HCT116 (cell line): ENCODE measurements at regions not wholly inside any gene's neighbourhood (a gene's known extent, or its start where the extent isn't known, plus 50 kb on each side); places are given as distances from the start of the nearest gene placed in this dataset.

Experiments used
- ATAC-seq: fragments of 200-7000 bp; cut with Tn5 transposase; 2 replicates; pipeline ENCODE4 v1.9.1; 2020; ENCODE audit warnings: mild to moderate bottlenecking, moderate library complexity
- BruUV-seq: library from RNA; stranded (reverse); fragments of 400-500 nt; replicated peaks from 2 replicates; lab custom pipeline; 2021; lab: Mats Ljungman, UMichigan
- CTCF ChIA-PET: fragments of 300-600 bp; sonication (Branson Sonifier 250); formaldehyde crosslinking; loops from one replicate; lab custom pipeline; 2021; ENCODE audit warnings: antibody characterized with exemption; lab: Charles Lee
- POLR2A ChIA-PET: fragments of 300-600, 350-600 bp; sonication (Branson Sonifier 250); formaldehyde crosslinking; loops from one replicate; lab custom pipeline; 2021; ENCODE audit warnings: antibody characterized with exemption; lab: Charles Lee
- RAD21 ChIA-PET, 2 experiments: fragments of 300-600 bp; sonication (Branson Sonifier 250); formaldehyde crosslinking; loops; one replicate each; lab custom pipeline; 2023; ENCODE audit warnings: low total read pairs in 2 of 2; ENCODE audit not compliant: uncharacterized antibody in 2 of 2, unreplicated experiment in 2 of 2, low non-redundant PET in 1 of 2; lab: Charles Lee
- DNase-seq: peaks from one replicate; pipeline ENCODE4 v3.0.0-alpha.2; 2010; ENCODE audit warnings: low read depth, low spot score
- H2AFZ ChIP-seq: fragments of 200-600 bp; shearing (Covaris generic), sonication (generic); 2 replicates; pipeline ENCODE4 v1.6.1; 2017; ENCODE audit warnings: low read depth, mixed run types, mixed read lengths, antibody characterized with exemption, low read length; ENCODE audit not compliant: poor library complexity, severe bottlenecking
- H3K27ac ChIP-seq: 2 replicates; pipeline ENCODE4 v1.5.1; 2012; ENCODE audit warnings: low read depth, low read length
- H3K27me3 ChIP-seq: fragments of 200-600 bp; sonication (generic); 2 replicates; pipeline ENCODE4 v1.6.1; 2016; ENCODE audit warnings: mixed run types, low read length, mixed read lengths; ENCODE audit not compliant: insufficient read depth
- H3K36me3 ChIP-seq, 2 experiments: fragments of 200-500 bp in 1 of 2; fragments of 200-600 bp in 1 of 2; sonication (Bioruptor generic) in 1 of 2; sonication (generic) in 1 of 2; 2 replicates each; pipeline versions ENCODE4 v1.5.1 to v1.6.1; 2014 to 2016; ENCODE audit warnings: low read length in 2 of 2, inconsistent platforms in 1 of 2, mixed read lengths in 1 of 2, mixed run types in 1 of 2; ENCODE audit not compliant: insufficient read depth in 2 of 2, control insufficient read depth in 1 of 2
- H3K4me1 ChIP-seq, 2 experiments: fragments of 200-600 bp in 1 of 2; sonication (generic) in 1 of 2; 2 replicates each; pipeline versions ENCODE4 v1.5.1 to v1.6.1; 2012 to 2017; ENCODE audit warnings: low read length in 2 of 2, inconsistent platforms in 1 of 2, mild to moderate bottlenecking in 1 of 2, mixed read lengths in 1 of 2, mixed run types in 1 of 2, moderate library complexity in 1 of 2; ENCODE audit not compliant: insufficient read depth in 2 of 2, control insufficient read depth in 1 of 2
- H3K4me2 ChIP-seq: fragments of 200-600 bp; sonication (generic); 2 replicates; pipeline ENCODE4 v1.6.1; 2017; ENCODE audit warnings: mixed run types, low read length, mixed read lengths
- H3K4me3 ChIP-seq, 2 experiments: fragments of 200-600 bp in 1 of 2; sonication (generic) in 1 of 2; replicated peaks in 1 of 2; 2 replicates each; pipeline ENCODE4 v1.5.1; 2011 to 2016; ENCODE audit warnings: low read length in 2 of 2, control low read depth in 1 of 2, low read depth in 1 of 2, mild to moderate bottlenecking in 1 of 2, mixed read lengths in 1 of 2, mixed run types in 1 of 2
- H3K79me2 ChIP-seq: fragments of 200-600 bp; sonication (generic); 2 replicates; pipeline ENCODE4 v1.6.1; 2017; ENCODE audit warnings: mild to moderate bottlenecking, mixed run types, low read length, moderate library complexity, mixed read lengths; ENCODE audit not compliant: insufficient read depth
- H3K9ac ChIP-seq: fragments of 200-600 bp; sonication (generic); 2 replicates; pipeline ENCODE4 v1.6.1; 2016; ENCODE audit warnings: low read length, mixed read lengths
- H3K9me2 ChIP-seq: fragments of 200-600 bp; sonication (generic), shearing (Covaris generic); 2 replicates; pipeline ENCODE4 v1.6.1; 2017; ENCODE audit warnings: mixed run types, mild to moderate bottlenecking, moderate library complexity; ENCODE audit not compliant: insufficient read depth
- H3K9me3 ChIP-seq, 2 experiments: fragments of 200-500 bp in 1 of 2; fragments of 200-600 bp in 1 of 2; sonication (Bioruptor generic) in 1 of 2; sonication (generic) in 1 of 2; 2 replicates each; pipeline ENCODE4 v1.6.1; 2014 to 2017; ENCODE audit warnings: low read length in 2 of 2, mixed read lengths in 2 of 2, inconsistent platforms in 1 of 2, low read depth in 1 of 2, mild to moderate bottlenecking in 1 of 2, mixed run types in 1 of 2, moderate library complexity in 1 of 2; ENCODE audit not compliant: control insufficient read depth in 1 of 2, insufficient read depth in 1 of 2
- H4K20me1 ChIP-seq: fragments of 200-600 bp; sonication (generic), shearing (Covaris generic); 2 replicates; pipeline ENCODE4 v1.6.1; 2017; ENCODE audit warnings: mixed run types, mild to moderate bottlenecking, moderate library complexity; ENCODE audit not compliant: insufficient read depth
- CBX3 ChIP-seq: IDR thresholded peaks from 2 replicates; pipeline ENCODE4 v1.6.1; 2012; ENCODE audit warnings: low read depth
- CEBPB ChIP-seq: IDR thresholded peaks from 2 replicates; pipeline ENCODE4 v1.6.1; 2012; ENCODE audit warnings: low read depth
- EGR1 ChIP-seq: IDR thresholded peaks from 2 replicates; pipeline ENCODE4 v1.6.1; 2012; ENCODE audit warnings: low read depth
- EZH2 ChIP-seq: fragments of 200-600 bp; sonication (generic); IDR thresholded peaks from 2 replicates; pipeline ENCODE4 v1.6.1; 2017; ENCODE audit warnings: antibody characterized with exemption, mixed run types
- EZH2phosphoT487 ChIP-seq: fragments of 200-600 bp; IDR thresholded peaks from 2 replicates; pipeline ENCODE4 v1.6.1; 2018; ENCODE audit warnings: antibody characterized with exemption, borderline replicate concordance
- FOSL1 ChIP-seq: IDR thresholded peaks from 2 replicates; pipeline ENCODE4 v1.6.1; 2012; ENCODE audit warnings: low read depth
- JUND ChIP-seq: IDR thresholded peaks from 2 replicates; pipeline ENCODE4 v1.6.1; 2012
- POLR2A ChIP-seq: IDR thresholded peaks from 2 replicates; pipeline ENCODE4 v1.7.0; 2011; ENCODE audit warnings: borderline replicate concordance; ENCODE audit not compliant: insufficient read depth, insufficient read length; ENCODE audit errors: extremely low read depth
- POLR2AphosphoS5 ChIP-seq: IDR thresholded peaks from 2 replicates; pipeline ENCODE4 v1.6.1; 2011; ENCODE audit warnings: mild to moderate bottlenecking, low read depth, low read length, moderate library complexity
- RAD21 ChIP-seq: IDR thresholded peaks from 2 replicates; pipeline ENCODE4 v1.6.1; 2012; ENCODE audit warnings: low read depth, mild to moderate bottlenecking
- YY1 ChIP-seq: IDR thresholded peaks from 2 replicates; pipeline ENCODE4 v1.6.1; 2011; ENCODE audit warnings: low read length, low read depth, moderate library complexity, mild to moderate bottlenecking; ENCODE audit not compliant: insufficient replicate concordance; ENCODE audit errors: extremely low read depth
- ZFX ChIP-seq: fragments of 450-650 bp; IDR thresholded peaks from 2 replicates; pipeline ENCODE4 v1.6.1; 2017
- intact Hi-C: fragments of 100-400 bp; cut with micrococcal nuclease; formaldehyde crosslinking; loops from 2 replicates; pipeline ENCODE4 v1.10.0; 2022
- TF ChIP-seq, protein P1 (sequence below), 3 experiments: fragments of 200-600 bp in 1 of 3; sonication (generic) in 1 of 3; IDR thresholded peaks in 2 of 3; conservative IDR thresholded peaks in 1 of 3; 2 replicates each; pipeline ENCODE4 v1.5.1; 2012 to 2017; ENCODE audit warnings: low read depth in 2 of 3, low read length in 2 of 3, antibody characterized with exemption in 1 of 3, borderline replicate concordance in 1 of 3, control low read depth in 1 of 3, mild to moderate bottlenecking in 1 of 3, mixed read lengths in 1 of 3, mixed run types in 1 of 3, moderate library complexity in 1 of 3; ENCODE audit not compliant: insufficient read depth in 1 of 3
- TF ChIP-seq, protein P2 (sequence below): IDR thresholded peaks from 2 replicates; pipeline ENCODE4 v1.6.1; 2011; ENCODE audit warnings: mild to moderate bottlenecking, low read length, moderate library complexity; ENCODE audit not compliant: insufficient replicate concordance; ENCODE audit errors: extremely low read depth
- TF ChIP-seq, protein P3 (sequence below): IDR thresholded peaks from 2 replicates; pipeline ENCODE4 v1.6.1; 2012; ENCODE audit warnings: low read depth

DNA sequence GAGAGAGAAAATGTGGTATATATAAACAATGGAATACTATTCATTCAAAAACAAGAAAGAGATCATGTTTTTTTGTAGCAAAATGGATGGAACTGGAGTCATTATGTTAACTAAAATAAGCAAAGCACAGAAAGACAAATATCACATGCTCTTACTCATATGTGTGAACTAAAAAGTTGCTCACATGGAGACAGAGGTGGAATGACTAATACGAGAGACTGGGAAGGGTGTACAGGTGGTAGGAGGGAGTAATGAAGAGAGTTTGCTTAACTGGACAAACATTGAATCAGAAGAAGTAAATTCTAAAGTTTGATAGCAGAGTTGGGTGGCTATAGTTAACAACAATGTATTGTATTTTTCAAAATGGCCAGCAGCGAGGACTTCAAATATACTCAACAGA lies 1080.7 kb upstream of the CHAC2 start:
- ChIA-PET POLR2A (no interaction called here), CTCF (no interaction called here), RAD21 (no interaction called here)
- no peaks in the 10 kb centered on the region for H3K79me2 ChIP-seq
- no peaks in the 10 kb centered on the region for H3K27me3 ChIP-seq
- peaks cover 0 to 10% of the 10 kb centered on the region in 2 experiments; a peak in 1 of 4 replicates for H3K9me3 ChIP-seq
- no peak for DNase-seq
- H3K9ac ChIP-seq = no peak overlapping the region
- H3K27ac ChIP-seq = no peak overlapping the region
- no peaks in the 10 kb centered on the region for H3K9me2 ChIP-seq
- no TSS peak for BruUV-seq
- no peaks in the 10 kb centered on the region for H4K20me1 ChIP-seq
- H3K36me3 ChIP-seq = no peaks in the 10 kb centered on the region
- no peak overlapping the region for H3K4me3 ChIP-seq
- no peak for TF ChIP-seq CEBPB
- no peak for TF ChIP-seq POLR2A
- no peak for TF ChIP-seq POLR2AphosphoS5
- TF ChIP-seq, protein P1, sequence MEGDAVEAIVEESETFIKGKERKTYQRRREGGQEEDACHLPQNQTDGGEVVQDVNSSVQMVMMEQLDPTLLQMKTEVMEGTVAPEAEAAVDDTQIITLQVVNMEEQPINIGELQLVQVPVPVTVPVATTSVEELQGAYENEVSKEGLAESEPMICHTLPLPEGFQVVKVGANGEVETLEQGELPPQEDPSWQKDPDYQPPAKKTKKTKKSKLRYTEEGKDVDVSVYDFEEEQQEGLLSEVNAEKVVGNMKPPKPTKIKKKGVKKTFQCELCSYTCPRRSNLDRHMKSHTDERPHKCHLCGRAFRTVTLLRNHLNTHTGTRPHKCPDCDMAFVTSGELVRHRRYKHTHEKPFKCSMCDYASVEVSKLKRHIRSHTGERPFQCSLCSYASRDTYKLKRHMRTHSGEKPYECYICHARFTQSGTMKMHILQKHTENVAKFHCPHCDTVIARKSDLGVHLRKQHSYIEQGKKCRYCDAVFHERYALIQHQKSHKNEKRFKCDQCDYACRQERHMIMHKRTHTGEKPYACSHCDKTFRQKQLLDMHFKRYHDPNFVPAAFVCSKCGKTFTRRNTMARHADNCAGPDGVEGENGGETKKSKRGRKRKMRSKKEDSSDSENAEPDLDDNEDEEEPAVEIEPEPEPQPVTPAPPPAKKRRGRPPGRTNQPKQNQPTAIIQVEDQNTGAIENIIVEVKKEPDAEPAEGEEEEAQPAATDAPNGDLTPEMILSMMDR (IDR thresholded peaks at IDR 0.05 in 2 of 3, conservative IDR thresholded peaks at IDR 0.05 in 1 of 3; ENCODE audit: borderline replicate concordance in 1 of 3, insufficient read depth in 1 of 3, low read depth in 2 of 3, low read length in 2 of 3) = no peak
- TF ChIP-seq, protein P2, sequence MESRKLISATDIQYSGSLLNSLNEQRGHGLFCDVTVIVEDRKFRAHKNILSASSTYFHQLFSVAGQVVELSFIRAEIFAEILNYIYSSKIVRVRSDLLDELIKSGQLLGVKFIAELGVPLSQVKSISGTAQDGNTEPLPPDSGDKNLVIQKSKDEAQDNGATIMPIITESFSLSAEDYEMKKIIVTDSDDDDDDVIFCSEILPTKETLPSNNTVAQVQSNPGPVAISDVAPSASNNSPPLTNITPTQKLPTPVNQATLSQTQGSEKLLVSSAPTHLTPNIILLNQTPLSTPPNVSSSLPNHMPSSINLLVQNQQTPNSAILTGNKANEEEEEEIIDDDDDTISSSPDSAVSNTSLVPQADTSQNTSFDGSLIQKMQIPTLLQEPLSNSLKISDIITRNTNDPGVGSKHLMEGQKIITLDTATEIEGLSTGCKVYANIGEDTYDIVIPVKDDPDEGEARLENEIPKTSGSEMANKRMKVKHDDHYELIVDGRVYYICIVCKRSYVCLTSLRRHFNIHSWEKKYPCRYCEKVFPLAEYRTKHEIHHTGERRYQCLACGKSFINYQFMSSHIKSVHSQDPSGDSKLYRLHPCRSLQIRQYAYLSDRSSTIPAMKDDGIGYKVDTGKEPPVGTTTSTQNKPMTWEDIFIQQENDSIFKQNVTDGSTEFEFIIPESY = no peak
- no peak for TF ChIP-seq YY1
- no peak for TF ChIP-seq EZH2phosphoT487
- no peak for TF ChIP-seq EZH2
- TF ChIP-seq ZFX = no peak
- no peak for TF ChIP-seq EGR1
- no peak for TF ChIP-seq CBX3
- TF ChIP-seq FOSL1 = no peak
- no peak for TF ChIP-seq RAD21
- TF ChIP-seq, protein P3, sequence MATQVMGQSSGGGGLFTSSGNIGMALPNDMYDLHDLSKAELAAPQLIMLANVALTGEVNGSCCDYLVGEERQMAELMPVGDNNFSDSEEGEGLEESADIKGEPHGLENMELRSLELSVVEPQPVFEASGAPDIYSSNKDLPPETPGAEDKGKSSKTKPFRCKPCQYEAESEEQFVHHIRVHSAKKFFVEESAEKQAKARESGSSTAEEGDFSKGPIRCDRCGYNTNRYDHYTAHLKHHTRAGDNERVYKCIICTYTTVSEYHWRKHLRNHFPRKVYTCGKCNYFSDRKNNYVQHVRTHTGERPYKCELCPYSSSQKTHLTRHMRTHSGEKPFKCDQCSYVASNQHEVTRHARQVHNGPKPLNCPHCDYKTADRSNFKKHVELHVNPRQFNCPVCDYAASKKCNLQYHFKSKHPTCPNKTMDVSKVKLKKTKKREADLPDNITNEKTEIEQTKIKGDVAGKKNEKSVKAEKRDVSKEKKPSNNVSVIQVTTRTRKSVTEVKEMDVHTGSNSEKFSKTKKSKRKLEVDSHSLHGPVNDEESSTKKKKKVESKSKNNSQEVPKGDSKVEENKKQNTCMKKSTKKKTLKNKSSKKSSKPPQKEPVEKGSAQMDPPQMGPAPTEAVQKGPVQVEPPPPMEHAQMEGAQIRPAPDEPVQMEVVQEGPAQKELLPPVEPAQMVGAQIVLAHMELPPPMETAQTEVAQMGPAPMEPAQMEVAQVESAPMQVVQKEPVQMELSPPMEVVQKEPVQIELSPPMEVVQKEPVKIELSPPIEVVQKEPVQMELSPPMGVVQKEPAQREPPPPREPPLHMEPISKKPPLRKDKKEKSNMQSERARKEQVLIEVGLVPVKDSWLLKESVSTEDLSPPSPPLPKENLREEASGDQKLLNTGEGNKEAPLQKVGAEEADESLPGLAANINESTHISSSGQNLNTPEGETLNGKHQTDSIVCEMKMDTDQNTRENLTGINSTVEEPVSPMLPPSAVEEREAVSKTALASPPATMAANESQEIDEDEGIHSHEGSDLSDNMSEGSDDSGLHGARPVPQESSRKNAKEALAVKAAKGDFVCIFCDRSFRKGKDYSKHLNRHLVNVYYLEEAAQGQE = no peak
- no peak for TF ChIP-seq JUND
- no peak overlapping the region for H2AFZ ChIP-seq
- intact Hi-C loops = no loop called here
- no peak for ATAC-seq
- H3K4me1 ChIP-seq = no peaks in the 10 kb centered on the region
- H3K4me2 ChIP-seq = no peak overlapping the region
